H4 (cell line): ENCODE measurements at regions not wholly inside any gene's neighbourhood (a gene's known extent, or its start where the extent isn't known, plus 50 kb on each side); places are given as distances from the start of the nearest gene placed in this dataset.
A peak's percentile ranks its signal among the peaks of the same experiment; 100 is the strongest.
"Not testable (repeated sequence)": the region's sequence is repeated elsewhere in the genome, so short reads cannot be mapped to it uniquely, and the experiment has no call there.

Experiments used
- DNase-seq: peaks from one replicate; pipeline ENCODE4 v3.0.0-alpha.2; 2015; ENCODE audit warnings: low spot score

GRCh38 chr5:112472614-112473013 is 53.5 kb upstream of the EPB41L4A start:
- no peak for DNase-seq

- DNase-seq, result no peak
These were observed 54.9 kb upstream of the EPB41L4A start for GRCh38 chr5:112473989-112474388.

- no peak for DNase-seq
These were observed 56.8 kb upstream of the EPB41L4A start for GRCh38 chr5:112475747-112476365.

- DNase-seq, result no peak
These were observed 60.3 kb upstream of the EPB41L4A start for GRCh38 chr5:112479418-112479817.

GRCh38 chr5:112480501-112480900 is 61.4 kb upstream of the EPB41L4A start:
- no peak for DNase-seq

GRCh38 chr5:112483704-112484103 is 64.6 kb upstream of the EPB41L4A start:
- no peak for DNase-seq

- no peak for DNase-seq
These were observed 66.9 kb upstream of the EPB41L4A start for GRCh38 chr5:112485934-112486355.

GRCh38 chr5:112491257-112491656 is 72.2 kb upstream of the EPB41L4A start:
- peak; percentile 26 for DNase-seq

GRCh38 chr5:112492291-112492690 is 73.2 kb upstream of the EPB41L4A start:
- DNase-seq, result peak; percentile 86

- peak; percentile 34 for DNase-seq
These were observed 84.8 kb upstream of the EPB41L4A start for GRCh38 chr5:112503749-112504501.

GRCh38 chr5:112509097-112509496 is 90.0 kb upstream of the EPB41L4A start:
- not testable (repeated sequence) for DNase-seq

- DNase-seq, result no peak
These were observed 92.8 kb upstream of the EPB41L4A start for GRCh38 chr5:112511920-112512319.

- DNase-seq, result no peak
These were observed 93.8 kb upstream of the EPB41L4A start for GRCh38 chr5:112512901-112513300.

- no peak for DNase-seq
These were observed 95.0 kb upstream of the EPB41L4A start for GRCh38 chr5:112514111-112514510.

GRCh38 chr5:112520474-112520873 is 101.4 kb upstream of the EPB41L4A start:
- DNase-seq, result not testable (repeated sequence)

- not testable (repeated sequence) for DNase-seq
These were observed 104.0 kb upstream of the EPB41L4A start for GRCh38 chr5:112522891-112523673.

- not testable (repeated sequence) for DNase-seq
These were observed 104.7 kb upstream of the EPB41L4A start for GRCh38 chr5:112523674-112524263.

GRCh38 chr5:112525217-112525616 is 106.1 kb upstream of the EPB41L4A start:
- no peak for DNase-seq

- no peak for DNase-seq
These were observed 109.9 kb upstream of the EPB41L4A start for GRCh38 chr5:112528928-112529327.

GRCh38 chr5:112529525-112529924 is 110.4 kb upstream of the EPB41L4A start:
- DNase-seq, result no peak

GRCh38 chr5:112532654-112533360 is 113.7 kb upstream of the EPB41L4A start:
- DNase-seq, result no peak

- peak; percentile 31 for DNase-seq
These were observed 114.3 kb upstream of the EPB41L4A start for GRCh38 chr5:112533362-112533761.
